Urinary bladder (tissue), 3 donors: ENCODE measurements at regions not wholly inside any gene's neighbourhood (a gene's known extent, or its start where the extent isn't known, plus 50 kb on each side); places are given as distances from the start of the nearest gene placed in this dataset.
"Not testable (repeated sequence)": the region's sequence is repeated elsewhere in the genome, so short reads cannot be mapped to it uniquely, and the experiment has no call there.

Experiments used
- DNase-seq: peaks from one replicate; pipeline ENCODE4 v3.0.0-alpha.2; 2015; ENCODE audit errors: extremely low spot score
- H3K27ac ChIP-seq: one replicate; pipeline ENCODE4 v1.5.1; 2013; ENCODE audit warnings: low read depth, mild to moderate bottlenecking, moderate library complexity
- H3K36me3 ChIP-seq: one replicate; pipeline ENCODE4 v1.6.1; 2013; ENCODE audit warnings: mild to moderate bottlenecking, moderate library complexity; ENCODE audit not compliant: insufficient read depth
- H3K4me1 ChIP-seq: one replicate; pipeline ENCODE4 v1.6.1; 2013; ENCODE audit warnings: mild to moderate bottlenecking, moderate library complexity; ENCODE audit not compliant: insufficient read depth
- H3K4me3 ChIP-seq: one replicate; pipeline ENCODE4 v1.5.1; 2013; ENCODE audit warnings: low read depth, low read length
- WGBS: extraction: QIAGEN DNeasy Blood & Tissue Kit; methylation state at CpG from one replicate; pipeline ENCODE4 v1.1.7; 2013; 5-methylcytosine and 5-hydroxymethylcytosine counted together
- donor health status: healthy with polysubstance abuse.
- donor health status: healthy.

DNA sequence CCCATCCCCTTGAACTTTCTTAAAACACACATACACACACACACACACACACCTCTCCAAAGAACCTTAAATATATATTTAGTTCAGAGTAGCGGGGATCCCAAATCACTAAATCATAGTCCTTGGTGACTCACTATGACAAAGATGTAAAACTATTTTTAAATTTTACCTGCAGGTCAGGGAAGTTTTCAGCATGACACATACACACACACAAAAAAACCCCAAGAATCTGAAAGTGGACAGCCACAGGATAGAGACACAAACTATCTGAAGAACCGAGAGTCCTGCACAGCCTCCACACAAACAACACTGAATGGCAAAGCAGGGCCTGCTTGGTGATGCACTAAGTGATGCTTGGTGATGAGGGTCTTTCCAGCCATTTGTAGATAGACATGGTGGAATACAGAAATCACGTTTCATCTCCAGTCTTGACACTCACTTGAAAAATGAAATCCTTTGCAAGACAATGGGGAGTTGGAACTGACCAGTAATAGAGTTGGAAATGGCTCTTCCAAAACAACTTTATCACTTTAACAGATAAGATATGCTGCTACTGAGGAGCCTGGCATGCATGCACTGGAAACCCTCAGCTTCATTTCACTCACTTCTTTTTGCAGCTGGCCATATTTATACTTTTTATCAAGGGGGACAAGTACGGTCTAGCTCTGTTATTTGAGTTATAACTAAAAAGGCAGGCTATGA is 307.3 kb downstream of the RAPGEF2 start:
- Histone ChIP-seq H3K27ac (no peak overlapping the region), H3K4me3 (no peak overlapping the region), H3K4me1 (no peaks in the 10 kb centered on the region), H3K36me3 (no peaks in the 10 kb centered on the region)
- WGBS = 67% methylated on average over 4 of the region's 4 CpGs
- no peak for DNase-seq

DNA sequence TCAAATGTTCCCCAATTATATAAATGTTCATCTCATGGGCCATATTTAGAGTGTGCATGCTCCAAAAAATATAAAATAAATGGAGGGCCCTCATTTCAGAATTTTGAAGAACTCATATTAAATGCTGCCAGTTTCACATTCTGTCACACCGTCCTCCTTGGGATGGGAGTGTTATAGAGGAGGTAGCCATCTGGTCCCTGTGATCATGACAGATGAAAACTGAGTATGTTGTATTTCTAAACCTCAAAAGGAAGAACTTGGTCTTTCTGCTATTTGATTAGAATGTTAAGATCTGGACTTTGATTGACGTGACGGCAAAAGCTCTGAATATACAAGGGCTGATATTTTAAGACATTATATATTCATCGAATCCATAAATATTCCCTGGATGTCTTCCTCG is 308.0 kb downstream of the RAPGEF2 start:
- no peak overlapping the region for H3K4me3 ChIP-seq
- H3K36me3 ChIP-seq = no peaks in the 10 kb centered on the region
- WGBS = 90% methylated on average over 5 of the region's 5 CpGs
- no peak for DNase-seq
- H3K4me1 ChIP-seq = no peaks in the 10 kb centered on the region
- no peak overlapping the region for H3K27ac ChIP-seq

DNA sequence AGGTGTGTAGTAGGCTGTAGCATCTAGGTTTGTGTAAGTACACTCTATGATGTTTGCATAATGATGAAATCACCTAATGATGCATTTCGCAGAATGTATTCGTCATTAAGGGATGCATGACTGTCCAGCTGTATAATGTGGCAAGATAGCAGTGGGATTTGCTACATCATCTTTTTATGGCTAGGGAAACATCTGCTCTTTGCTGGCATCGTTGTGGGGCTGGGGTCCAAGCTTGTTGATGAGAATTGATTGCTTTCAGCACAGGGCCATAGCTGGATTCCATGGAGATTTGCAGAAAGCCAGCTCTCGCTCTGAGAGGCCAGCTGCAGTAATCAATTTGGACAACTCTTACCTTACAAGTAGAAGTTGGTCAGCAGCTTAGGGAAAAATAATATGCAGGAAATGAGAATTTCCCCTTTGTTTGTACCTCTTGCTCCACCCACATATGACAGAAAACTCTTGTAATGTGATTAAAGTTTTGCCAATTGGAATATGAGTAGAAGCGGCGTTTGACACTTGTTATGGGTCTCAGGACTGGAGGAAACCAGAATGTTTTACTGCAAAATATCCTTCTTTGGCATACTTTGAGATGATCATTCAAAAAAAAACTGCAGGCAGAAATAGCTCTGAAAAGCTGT is 310.5 kb downstream of the RAPGEF2 start:
- WGBS = 63% methylated on average over 6 of the region's 6 CpGs
- H3K36me3 ChIP-seq = no peaks in the 10 kb centered on the region
- no peak for DNase-seq
- no peaks in the 10 kb centered on the region for H3K4me1 ChIP-seq
- no peak overlapping the region for H3K27ac ChIP-seq
- no peak overlapping the region for H3K4me3 ChIP-seq

DNA sequence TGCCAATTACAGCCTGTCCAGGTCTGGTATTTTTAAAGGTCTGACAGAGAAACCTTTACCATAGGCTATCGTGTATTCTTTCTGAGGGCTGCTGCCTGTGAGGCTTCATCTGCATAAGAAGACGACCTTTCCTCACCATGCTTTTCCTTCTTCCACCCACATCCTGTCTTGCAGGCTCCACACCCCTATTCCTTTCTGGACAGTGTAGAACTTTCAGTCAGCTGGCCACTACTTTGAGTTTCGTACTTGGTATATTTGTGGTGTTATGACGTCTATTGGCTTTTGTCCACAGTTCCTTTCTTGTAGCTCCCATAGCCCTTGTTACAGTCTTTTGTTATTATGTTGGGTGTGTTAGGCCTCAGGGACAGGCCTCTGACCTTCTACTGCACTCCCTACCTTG is 311.4 kb downstream of the RAPGEF2 start:
- WGBS = 83% methylated on average over 4 of the region's 4 CpGs
- DNase-seq = no peak
- Histone ChIP-seq H3K36me3 (no peaks in the 10 kb centered on the region), H3K4me3 (no peak overlapping the region), H3K4me1 (no peaks in the 10 kb centered on the region), H3K27ac (no peak overlapping the region)

DNA sequence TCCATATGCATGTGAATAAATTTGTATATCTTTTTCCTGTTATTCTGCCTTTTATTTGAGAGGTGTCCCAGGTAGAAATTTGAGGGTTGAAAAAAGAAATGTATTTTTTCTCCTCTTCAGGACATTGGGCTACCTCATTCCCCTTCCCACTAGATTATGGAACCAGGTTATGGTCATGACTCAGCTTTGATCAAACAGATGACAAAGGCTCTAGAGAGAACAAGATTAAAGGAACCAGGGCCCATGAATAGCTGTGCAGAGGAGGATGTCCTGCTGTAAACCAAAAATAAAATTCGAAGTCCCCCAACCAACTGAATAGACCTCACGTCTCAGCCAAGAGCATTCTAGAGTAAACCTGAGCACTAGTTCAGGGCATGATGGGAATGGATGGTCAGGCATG is 313.2 kb downstream of the RAPGEF2 start:
- Histone ChIP-seq H3K4me1 (no peaks in the 10 kb centered on the region), H3K4me3 (no peak overlapping the region), H3K36me3 (no peaks in the 10 kb centered on the region), H3K27ac (no peak overlapping the region)
- 88% methylated on average over 2 of the region's 2 CpGs for whole genome bisulfite sequencing
- no peak for DNase-seq

DNA sequence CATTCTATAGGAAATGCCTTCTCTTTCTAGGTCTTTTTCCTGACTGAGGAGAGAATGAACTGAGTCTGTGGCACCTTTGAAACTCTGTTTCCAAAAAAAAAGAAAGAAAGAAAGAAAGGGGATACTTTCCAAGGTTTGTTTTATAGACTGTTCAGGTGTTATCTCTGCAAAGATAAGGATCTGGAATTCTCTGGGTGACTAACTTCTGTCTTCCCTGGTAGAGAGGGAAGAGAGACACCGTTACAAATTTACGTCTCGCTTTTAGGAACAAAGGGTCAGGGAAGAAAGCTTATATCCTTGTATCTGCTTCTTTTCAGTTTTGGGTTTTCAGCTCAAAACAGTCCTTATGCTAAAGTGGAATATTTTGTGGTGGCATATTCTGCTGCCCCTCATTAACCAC is 314.1 kb downstream of the RAPGEF2 start:
- DNase-seq = no peak
- Histone ChIP-seq H3K4me3 (no peak overlapping the region), H3K36me3 (no peaks in the 10 kb centered on the region), H3K27ac (no peak overlapping the region), H3K4me1 (no peaks in the 10 kb centered on the region)
- 72% methylated on average over 3 of the region's 3 CpGs for WGBS

DNA sequence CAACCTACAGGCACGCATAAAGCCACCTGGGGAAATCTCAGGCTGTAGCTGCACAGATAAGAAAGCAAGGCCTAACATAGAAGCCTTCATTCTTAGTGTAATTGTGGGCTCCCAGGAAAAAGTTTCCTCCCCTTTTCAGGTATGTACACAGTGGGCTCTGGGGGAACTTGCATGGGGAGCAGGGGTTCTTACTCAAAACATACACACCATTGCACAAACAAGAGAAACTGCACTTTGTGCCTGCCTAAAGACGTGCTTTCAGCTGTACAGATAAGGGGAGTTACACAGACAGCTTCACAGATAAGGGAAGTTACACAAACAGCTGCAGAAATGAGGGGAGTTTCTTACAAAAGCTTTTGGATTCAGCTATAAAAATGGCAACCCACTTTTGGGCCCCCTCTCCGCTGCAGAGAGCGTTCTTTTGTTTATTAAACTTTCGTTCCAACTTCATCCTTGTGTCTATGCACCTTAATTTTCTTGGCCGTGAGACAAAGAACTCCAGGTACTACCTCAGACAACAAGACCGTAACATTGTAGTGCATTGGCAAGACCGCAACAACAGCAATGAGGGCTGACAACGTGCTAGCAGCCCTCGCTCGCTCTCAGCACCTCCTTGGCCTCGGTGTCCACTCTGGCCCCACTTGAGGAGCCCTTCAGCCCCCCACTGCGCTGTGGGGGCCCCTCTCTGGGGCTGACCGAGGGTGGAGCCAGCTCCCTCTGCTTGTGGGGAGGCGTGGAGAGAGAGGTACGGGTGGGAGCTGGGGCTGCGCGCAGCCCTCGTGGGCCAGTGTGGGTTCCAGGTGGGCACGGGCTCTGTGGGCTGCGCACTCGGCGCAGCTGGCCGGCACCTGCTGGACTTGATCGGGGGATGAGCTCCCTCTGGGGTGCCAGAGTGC is 317.5 kb downstream of the RAPGEF2 start:
- no peaks in the 10 kb centered on the region for H3K36me3 ChIP-seq
- H3K4me1 ChIP-seq = no peaks in the 10 kb centered on the region
- no peak for DNase-seq
- 84% methylated on average over 25 of the region's 25 CpGs for WGBS
- H3K4me3 ChIP-seq = no peak overlapping the region
- no peak overlapping the region for H3K27ac ChIP-seq

DNA sequence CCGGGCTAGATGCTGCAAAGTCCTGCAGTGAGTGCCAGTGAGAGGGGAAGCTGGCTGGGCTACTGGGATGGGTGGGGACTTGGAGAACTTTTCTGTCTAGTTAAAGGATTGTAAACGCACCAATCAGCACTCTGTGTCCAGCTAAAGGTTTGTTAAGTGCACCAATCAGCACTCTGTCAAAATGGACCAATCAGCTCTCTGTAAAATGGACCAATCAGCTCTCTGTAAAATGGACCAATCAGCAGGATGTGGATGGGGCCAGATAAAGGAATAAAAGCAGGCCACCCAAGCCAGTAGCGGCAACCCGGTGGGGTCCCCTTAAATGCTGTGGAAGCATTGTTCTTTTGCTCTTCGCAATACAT is 318.2 kb downstream of the RAPGEF2 start:
- not testable (repeated sequence) for H3K36me3 ChIP-seq, H3K4me3 ChIP-seq, H3K27ac ChIP-seq, DNase-seq, H3K4me1 ChIP-seq
- 85% methylated on average over 5 of the region's 5 CpGs for WGBS

DNA sequence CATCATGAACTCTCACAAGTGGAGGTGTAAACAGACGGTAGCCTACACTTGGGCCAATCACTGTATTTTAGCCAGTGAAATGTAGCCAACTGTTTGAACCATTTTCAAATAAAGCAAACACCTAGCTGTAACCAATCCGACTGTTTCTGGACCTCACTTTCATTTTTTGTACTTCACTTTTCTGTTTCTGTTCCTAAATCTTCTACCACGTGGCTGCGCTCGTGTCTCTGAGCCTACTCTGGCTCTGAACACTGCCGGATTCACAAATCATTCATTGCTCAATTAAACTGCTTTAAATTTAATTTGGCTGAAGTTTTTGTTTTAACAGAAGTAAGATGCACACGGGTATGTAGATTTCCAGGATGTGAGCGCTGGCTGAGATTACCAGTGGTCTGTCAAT is 319.1 kb downstream of the RAPGEF2 start:
- Histone ChIP-seq H3K4me3 (no peak overlapping the region), H3K4me1 (no peaks in the 10 kb centered on the region), H3K27ac (no peak overlapping the region), H3K36me3 (no peaks in the 10 kb centered on the region)
- no peak for DNase-seq
- 82% methylated on average over 8 of the region's 8 CpGs for WGBS

DNA sequence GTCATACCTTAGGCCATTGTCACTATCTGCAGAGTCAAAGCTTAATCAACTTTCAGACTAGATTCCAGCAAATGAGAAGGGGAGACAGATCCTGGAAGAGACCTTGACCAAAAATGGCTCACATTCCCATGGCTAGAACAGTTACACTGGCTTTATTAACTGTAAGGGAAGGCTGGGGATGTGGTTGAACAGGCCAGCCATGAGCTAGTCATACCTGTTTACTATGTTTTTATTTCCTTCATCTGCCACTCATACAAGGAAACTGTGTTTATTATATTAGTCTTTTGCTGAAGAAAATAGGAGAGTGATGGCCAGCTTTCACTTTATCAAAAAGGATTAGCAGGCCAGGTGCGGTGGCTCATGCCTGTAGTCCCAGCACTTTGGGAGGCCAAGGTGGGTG is 319.7 kb downstream of the RAPGEF2 start:
- Histone ChIP-seq H3K4me3 (no peak overlapping the region), H3K36me3 (no peaks in the 10 kb centered on the region), H3K4me1 (no peaks in the 10 kb centered on the region), H3K27ac (no peak overlapping the region)
- whole genome bisulfite sequencing = 93% methylated on average over 1 of the region's 1 CpG
- no peak for DNase-seq

DNA sequence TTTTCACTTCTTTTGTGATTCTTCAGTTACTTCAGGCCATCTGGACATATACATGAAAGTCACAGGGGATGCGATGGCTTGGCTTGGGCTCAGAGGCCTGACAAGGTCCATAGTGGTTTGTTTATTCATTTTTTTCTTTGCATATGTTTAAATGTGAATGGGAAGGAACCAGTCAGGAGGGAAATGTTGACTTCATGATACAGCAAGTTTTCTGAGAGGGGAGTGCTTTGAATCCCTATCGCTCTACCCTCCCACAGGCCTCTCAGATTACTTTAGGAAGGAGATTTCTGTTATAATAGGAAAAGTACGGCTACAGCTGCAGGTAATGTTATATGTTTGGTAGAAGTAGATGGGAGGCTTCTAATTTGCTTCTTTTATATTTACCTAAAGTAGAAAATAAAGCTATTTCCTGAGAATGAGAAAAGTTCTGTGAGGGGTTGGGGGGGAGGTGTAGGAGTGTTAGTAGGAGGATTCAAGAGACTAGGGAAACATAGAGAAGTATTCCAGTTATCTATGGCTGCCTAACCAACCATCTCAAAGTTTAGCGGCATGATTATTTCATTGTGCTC is 322.9 kb downstream of the RAPGEF2 start:
- Histone ChIP-seq H3K4me1 (no peaks in the 10 kb centered on the region), H3K4me3 (no peak overlapping the region), H3K27ac (no peak overlapping the region), H3K36me3 (no peaks in the 10 kb centered on the region)
- no peak for DNase-seq
- WGBS = 65% methylated on average over 4 of the region's 4 CpGs

DNA sequence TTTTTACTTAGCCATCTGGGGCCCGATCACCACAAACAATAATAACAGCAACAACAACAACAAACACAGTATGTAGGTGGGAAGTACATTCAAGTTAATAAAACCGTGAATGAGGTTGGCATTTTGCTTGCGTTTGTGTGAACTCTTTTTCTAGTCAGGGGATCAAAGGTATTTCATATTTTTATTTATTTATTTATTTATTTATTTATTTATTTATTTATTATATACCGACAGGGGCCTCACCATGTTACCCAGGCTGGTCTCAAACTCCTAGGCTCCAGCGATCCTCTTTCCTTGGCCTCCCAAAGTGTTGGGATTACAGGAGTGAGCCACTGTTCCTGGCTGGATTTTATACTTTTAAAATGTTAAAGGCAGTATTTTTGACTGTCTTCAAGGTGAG is 325.4 kb downstream of the RAPGEF2 start:
- no peak for DNase-seq
- H3K36me3 ChIP-seq = no peaks in the 10 kb centered on the region
- no peak overlapping the region for H3K27ac ChIP-seq
- WGBS = 95% methylated on average over 5 of the region's 5 CpGs
- no peaks in the 10 kb centered on the region for H3K4me1 ChIP-seq
- H3K4me3 ChIP-seq = no peak overlapping the region

DNA sequence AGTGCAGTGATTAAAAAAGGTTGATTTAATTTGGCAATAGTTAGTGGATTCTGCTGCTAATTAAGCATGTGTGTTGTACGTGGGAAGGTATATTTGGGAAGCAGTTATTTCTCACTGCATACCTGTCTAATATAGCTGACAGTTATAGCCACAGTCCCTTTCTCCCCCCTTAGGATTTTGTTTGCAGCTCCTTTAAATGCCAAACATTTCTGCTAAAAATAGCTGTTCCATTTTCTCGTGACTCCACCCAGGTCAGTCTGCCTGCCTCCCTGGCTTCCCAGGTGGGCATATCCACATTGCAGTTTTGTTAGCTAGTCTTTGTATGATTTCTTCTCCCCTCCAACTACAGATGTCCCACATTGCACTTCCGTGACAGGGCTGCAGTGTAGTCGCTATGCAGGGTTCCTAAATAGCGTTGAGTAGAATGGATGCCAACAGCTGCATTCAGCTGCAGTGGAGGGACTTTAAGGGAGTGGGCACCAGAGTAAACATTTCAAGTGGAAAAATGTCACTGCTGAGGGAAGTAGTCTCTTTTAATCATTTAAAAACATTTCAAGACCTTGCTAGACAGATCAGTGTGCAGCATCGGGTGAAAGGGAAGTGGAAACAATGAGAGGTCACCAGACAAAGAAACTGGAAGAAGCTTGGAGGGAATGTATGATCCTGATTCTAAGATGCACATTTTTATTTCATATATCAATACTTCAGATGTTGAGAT is 326.3 kb downstream of the RAPGEF2 start:
- no peaks in the 10 kb centered on the region for H3K36me3 ChIP-seq
- WGBS = 34% methylated on average over 6 of the region's 6 CpGs
- no peak overlapping the region for H3K4me3 ChIP-seq
- no peak overlapping the region for H3K27ac ChIP-seq
- DNase-seq = no peak
- no peaks in the 10 kb centered on the region for H3K4me1 ChIP-seq
